ENCODE measurements at regions not wholly inside any gene's neighbourhood (a gene's known extent, or its start where the extent isn't known, plus 50 kb on each side); places are given as distances from the start of the nearest gene placed in this dataset.
"Not testable (repeated sequence)": the region's sequence is repeated elsewhere in the genome, so short reads cannot be mapped to it uniquely, and the experiment has no call there.

DNA sequence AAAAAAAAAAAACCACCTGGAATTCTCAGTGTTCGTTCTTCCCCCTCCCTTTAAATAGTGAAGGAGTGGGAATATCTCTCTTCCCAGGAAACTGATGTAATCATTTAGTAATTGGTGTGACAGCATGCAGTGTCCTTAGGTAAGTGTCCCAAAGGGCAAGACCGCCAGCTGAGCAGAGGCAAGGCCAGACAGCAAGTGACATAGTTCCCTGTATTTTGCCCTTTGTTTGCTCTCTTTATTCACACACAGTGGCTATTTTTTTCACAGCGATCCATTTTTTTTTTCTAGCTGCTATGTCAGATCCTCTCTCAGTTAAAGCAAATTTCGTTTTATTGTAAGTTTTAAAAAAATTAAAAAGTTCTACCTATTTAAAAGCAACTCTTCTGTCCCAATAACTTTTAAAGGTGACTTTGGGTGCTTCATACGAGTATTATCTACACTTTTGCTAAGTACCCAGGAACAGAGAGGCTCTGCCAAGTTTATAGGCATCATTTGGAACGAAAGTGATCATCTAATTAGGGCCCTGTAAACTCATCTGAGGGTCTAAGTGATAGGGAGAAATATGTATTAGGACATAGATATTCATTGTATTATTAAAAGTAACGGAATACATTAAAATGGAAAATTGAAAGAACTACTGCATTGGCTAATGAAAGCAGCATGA lies 98.2 kb upstream of the ALDH1A1 start:
- no peak for TF ChIP-seq TAF1 (IDR thresholded peaks at IDR 0.05; ENCODE audit: borderline replicate concordance, low read depth, low read length)
- no peak for TF ChIP-seq POLR2AphosphoS5 (IDR thresholded peaks at IDR 0.05; ENCODE audit: low read depth, low read length)
- TF ChIP-seq POLR2A (IDR thresholded peaks at IDR 0.05; ENCODE audit: low read depth, low read length), result no peak
- FAIRE-seq (no peak), DNase-seq (ENCODE audit: insufficient read length) (no peak)

DNA sequence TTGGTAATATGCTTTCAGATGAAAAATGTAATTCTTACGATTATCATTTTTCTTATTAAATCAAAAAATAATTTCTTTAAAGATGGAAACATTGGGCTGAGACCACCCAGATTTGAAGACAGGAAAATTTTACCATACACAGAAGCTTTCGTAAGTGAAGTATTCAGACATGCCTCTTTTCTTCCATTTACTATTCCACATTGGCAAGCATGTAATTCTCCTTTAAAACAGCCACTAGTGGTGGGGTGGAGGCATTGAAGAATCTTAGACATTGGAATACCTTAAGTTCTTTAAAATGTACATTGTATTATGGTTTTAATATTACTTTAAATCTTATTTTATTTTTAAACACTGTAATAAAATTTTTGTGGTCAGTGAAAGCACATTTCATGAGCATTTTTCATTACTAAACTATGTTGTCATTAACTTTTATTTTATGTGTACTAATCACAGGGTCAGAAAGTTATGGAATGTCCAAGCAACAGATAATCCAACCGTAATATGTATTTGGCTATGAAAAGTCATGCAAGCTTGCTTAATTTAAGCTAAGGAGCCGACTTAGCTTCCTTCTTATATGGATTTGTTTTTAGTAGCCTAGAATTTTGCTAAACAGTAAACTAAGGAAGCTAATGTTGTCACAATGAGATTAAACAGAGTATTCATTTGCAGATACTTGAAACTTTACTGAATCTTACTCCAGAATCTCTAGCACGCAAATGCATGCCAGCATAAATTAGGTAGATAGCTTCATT lies 97.4 kb upstream of the ALDH1A1 start:
- FAIRE-seq (no peak), DNase-seq (ENCODE audit: insufficient read length) (no peak)
- no peak for TF ChIP-seq POLR2A (IDR thresholded peaks at IDR 0.05; ENCODE audit: low read depth, low read length)
- TF ChIP-seq TAF1 (IDR thresholded peaks at IDR 0.05; ENCODE audit: borderline replicate concordance, low read depth, low read length), result no peak
- TF ChIP-seq POLR2AphosphoS5 (IDR thresholded peaks at IDR 0.05; ENCODE audit: low read depth, low read length), result no peak

DNA sequence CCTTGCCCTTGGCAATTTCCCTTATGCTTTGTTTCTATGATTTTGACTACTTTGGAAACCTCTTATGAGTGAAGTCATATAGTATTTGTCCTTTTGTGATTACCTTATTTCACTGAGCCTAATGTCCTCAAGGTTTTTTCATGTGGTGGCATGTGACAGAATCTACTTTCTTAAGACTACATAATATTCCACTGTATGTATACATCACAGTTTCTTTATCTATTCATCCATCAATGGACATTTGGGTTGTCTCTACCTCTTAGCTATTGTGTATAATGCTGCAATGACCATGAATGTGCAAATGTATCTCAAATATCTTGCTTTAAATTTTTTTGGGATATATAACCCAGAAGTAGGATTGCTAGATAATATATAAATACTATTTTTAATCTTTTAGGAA lies 96.4 kb upstream of the ALDH1A1 start:
- no peak for FAIRE-seq
- DNase-seq (ENCODE audit: insufficient read length), result no peak
- no peak for TF ChIP-seq POLR2AphosphoS5 (IDR thresholded peaks at IDR 0.05; ENCODE audit: low read depth, low read length)
- TF ChIP-seq POLR2A (IDR thresholded peaks at IDR 0.05; ENCODE audit: low read depth, low read length), result no peak
- TF ChIP-seq TAF1 (IDR thresholded peaks at IDR 0.05; ENCODE audit: borderline replicate concordance, low read depth, low read length), result no peak

DNA sequence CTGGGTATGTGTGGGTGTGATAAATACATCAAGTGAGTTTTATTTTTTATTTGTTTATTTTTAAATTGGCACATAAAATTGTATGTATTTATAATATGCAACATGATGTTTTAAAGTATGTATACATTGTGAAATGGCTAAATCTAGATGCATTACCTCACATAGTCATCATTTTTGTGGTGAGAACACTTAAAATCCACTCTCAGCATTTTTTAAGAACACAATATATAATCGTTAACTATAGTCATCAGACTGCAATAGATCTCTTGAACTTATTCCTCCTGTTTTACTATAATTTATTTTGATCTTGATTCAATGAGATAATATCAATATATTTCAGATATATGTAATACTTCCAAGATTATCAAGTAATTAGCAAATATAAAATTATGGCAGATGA lies 93.9 kb upstream of the ALDH1A1 start:
- no peak for FAIRE-seq
- DNase-seq (ENCODE audit: insufficient read length), result no peak
- TF ChIP-seq POLR2AphosphoS5 (IDR thresholded peaks at IDR 0.05; ENCODE audit: low read depth, low read length), result no peak
- TF ChIP-seq POLR2A (IDR thresholded peaks at IDR 0.05; ENCODE audit: low read depth, low read length), result no peak
- TF ChIP-seq TAF1 (IDR thresholded peaks at IDR 0.05; ENCODE audit: borderline replicate concordance, low read depth, low read length), result no peak

DNA sequence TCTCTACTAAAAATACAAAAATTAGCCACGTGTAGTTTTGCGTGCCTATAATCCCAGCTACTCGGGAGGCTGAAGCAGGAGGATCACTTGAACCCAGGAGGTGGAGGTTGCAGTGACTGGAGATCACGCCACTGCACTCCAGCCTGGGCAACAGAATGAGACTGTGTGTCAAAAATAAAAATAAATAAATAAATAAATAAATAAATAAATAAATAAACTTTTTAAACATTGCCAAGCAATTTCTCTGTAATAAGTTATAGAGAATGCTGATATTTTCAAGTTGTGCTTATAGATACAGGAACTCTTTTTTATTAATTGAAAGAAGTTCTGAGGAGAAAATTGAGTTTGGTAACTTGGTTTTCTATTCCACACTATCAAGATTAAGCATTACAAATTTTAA lies 91.9 kb upstream of the ALDH1A1 start:
- DNase-seq (ENCODE audit: insufficient read length); FAIRE-seq: not testable (repeated sequence)

DNA sequence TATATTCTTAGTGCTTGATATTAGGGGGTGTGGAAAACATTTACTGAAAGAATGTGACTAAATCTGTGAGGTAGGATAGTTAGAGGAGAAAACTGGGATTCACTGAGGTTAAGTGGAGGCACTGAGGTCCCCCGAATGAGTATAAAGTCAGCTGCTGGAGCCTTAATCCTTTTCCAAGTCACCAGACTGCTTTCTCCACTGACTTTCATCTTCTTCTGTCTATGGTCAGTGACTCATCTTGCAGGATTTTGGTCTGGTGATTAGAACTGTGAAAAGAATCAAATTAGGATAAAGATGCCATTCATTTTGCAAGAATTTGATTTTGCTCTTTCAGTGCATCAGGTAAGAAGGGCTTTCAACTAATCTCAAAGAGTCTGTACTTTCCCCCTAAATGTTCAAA lies 89.3 kb upstream of the ALDH1A1 start:
- FAIRE-seq, result no peak
- TF ChIP-seq POLR2AphosphoS5 (IDR thresholded peaks at IDR 0.05; ENCODE audit: low read depth, low read length), result no peak
- TF ChIP-seq POLR2A (IDR thresholded peaks at IDR 0.05; ENCODE audit: low read depth, low read length), result no peak
- no peak for TF ChIP-seq TAF1 (IDR thresholded peaks at IDR 0.05; ENCODE audit: borderline replicate concordance, low read depth, low read length)
- no peak for DNase-seq (ENCODE audit: insufficient read length)

DNA sequence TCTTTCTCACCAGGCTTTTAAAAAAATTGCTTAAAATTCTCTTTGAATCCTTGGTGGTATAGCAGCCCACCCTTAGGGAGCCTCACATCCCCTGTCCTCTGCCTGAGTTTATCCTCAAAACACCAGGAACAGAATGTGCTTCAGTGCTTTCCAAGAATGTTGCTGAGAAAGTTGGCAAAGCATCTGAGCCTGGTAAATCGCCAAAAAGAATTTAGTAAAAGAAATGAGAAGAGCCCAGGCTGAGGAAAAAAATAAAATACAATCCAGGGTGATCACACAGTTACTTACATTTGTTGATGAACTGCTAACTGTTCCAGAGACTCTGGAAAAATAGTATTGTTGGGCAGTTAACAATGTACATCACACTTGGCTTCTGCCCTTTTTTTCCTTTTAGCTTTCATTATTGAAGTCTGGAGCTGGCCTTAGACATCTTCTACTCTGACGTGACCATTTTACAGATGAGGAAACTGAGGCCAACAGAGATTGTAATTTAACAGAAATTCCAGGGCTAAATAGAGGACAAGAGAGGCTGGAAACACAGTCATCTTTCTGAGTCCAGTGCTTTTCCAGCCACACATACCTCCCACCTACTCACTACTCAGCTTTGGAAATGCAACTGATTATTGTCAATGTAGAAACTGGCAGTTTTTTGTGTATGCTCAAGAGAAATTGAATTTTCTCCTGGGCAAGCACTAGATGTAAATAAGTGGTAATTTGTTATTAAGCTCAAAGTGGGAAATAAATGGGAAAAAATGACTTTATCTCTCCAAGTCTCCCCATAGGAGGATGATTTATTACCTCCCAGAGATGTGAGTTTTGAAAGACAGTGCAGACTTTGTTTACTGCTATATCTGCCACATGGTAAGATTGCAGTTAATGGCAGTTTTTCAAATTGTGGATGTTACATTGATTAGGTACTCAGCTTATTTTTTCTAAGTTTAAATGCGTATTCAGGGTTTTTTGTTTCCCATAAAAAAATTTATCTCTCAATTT lies 86.7 kb upstream of the ALDH1A1 start:
- DNase-seq (ENCODE audit: insufficient read length) (no peak), FAIRE-seq (no peak)
- TF ChIP-seq POLR2A (IDR thresholded peaks at IDR 0.05; ENCODE audit: low read depth, low read length), result no peak
- no peak for TF ChIP-seq POLR2AphosphoS5 (IDR thresholded peaks at IDR 0.05; ENCODE audit: low read depth, low read length)
- TF ChIP-seq TAF1 (IDR thresholded peaks at IDR 0.05; ENCODE audit: borderline replicate concordance, low read depth, low read length), result no peak

DNA sequence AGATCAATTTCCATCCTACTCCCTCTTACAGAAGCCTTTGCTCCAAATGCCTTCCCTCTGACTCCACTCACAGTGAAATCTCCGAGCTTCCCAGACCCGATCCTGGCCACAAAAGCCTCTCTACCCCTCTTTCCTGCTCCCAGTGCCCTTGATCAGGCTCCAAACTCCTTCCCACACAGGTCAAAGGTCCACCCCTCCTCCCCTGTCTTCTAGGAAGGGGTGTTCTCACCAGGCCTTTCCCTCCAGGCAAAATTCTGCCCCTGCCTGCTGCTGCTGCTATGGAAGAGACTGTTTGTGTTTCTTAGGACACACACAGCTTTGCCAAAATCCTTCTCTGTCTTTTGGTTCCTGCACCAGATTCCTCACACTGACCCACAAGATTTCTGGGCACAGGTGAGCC lies 85.8 kb upstream of the ALDH1A1 start:
- TF ChIP-seq POLR2AphosphoS5 (IDR thresholded peaks at IDR 0.05; ENCODE audit: low read depth, low read length) (no peak), POLR2A (IDR thresholded peaks at IDR 0.05; ENCODE audit: low read depth, low read length) (no peak), TAF1 (IDR thresholded peaks at IDR 0.05; ENCODE audit: borderline replicate concordance, low read depth, low read length) (no peak)
- FAIRE-seq (no peak), DNase-seq (ENCODE audit: insufficient read length) (no peak)

DNA sequence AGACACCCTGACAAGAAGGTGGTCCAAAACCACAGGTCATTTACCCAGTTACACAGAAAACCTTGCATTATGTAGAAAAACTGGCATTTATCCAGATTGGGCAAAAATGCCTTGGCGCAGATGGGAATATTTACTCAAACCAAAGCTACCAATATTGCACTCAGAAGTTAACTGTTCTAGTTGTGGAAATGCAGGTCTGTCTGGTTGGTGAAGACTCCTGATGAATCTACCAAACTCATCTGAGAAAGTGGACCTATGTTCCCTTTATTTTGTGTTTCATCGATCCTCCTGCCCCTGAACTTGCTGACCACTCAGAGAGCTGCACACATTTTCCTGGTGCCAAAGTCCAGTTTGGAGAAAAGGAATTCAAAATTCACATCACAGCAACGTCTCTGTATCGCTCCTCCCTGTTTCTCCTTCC lies 85.2 kb upstream of the ALDH1A1 start:
- no peak for DNase-seq (ENCODE audit: insufficient read length)
- TF ChIP-seq POLR2A (IDR thresholded peaks at IDR 0.05; ENCODE audit: low read depth, low read length) (no peak), TAF1 (IDR thresholded peaks at IDR 0.05; ENCODE audit: borderline replicate concordance, low read depth, low read length) (no peak), POLR2AphosphoS5 (IDR thresholded peaks at IDR 0.05; ENCODE audit: low read depth, low read length) (no peak)
- no peak for FAIRE-seq

DNA sequence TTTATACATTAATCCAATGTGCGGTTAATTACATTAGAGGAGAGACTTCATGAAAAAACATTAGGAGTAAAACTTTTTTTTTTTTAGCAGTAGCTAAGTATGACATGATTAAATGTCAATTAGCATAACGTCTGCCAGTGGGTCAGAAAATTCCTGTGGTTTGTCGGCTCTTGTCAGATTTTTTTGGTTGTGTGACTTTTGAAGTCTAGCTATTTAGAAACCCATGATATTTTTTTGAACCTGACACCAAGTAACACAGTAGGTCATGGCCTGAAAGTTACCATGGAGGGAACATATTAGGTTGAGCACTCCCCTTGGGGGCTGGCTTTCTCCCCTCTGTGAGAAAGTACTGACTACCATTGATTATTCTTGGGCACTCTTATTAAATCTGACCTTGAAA lies 84.8 kb upstream of the ALDH1A1 start:
- TF ChIP-seq POLR2AphosphoS5 (IDR thresholded peaks at IDR 0.05; ENCODE audit: low read depth, low read length), result no peak
- TF ChIP-seq POLR2A (IDR thresholded peaks at IDR 0.05; ENCODE audit: low read depth, low read length), result no peak
- no peak for TF ChIP-seq TAF1 (IDR thresholded peaks at IDR 0.05; ENCODE audit: borderline replicate concordance, low read depth, low read length)
- FAIRE-seq (no peak), DNase-seq (ENCODE audit: insufficient read length) (no peak)

DNA sequence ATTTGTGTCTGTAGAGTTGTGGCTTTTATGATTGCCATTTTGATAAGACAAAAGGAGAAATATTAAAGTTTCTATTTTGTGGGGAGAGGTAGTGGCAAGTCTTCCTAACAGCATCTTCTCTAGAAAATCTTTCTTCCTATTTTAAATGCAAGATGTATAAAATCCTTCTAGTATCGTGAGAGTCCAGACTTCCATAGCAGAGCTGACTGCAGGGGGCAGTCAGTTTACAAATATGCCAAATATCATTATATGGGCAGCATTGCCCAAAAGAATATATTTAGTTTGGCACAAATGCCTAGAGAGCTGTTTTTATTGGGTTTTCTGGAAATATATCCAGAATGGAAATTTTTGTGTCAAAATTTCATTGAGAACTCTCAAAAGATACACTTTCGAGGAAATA lies 82.1 kb upstream of the ALDH1A1 start:
- no peak for TF ChIP-seq POLR2A (IDR thresholded peaks at IDR 0.05; ENCODE audit: low read depth, low read length)
- FAIRE-seq (no peak), DNase-seq (ENCODE audit: insufficient read length) (no peak)
